CD4-positive, CD25-positive, alpha-beta regulatory T cell (primary cell): ENCODE measurements at regions not wholly inside any gene's neighbourhood (a gene's known extent, or its start where the extent isn't known, plus 50 kb on each side); places are given as distances from the start of the nearest gene placed in this dataset.

Experiments used
- ATAC-seq, 2 donors: fragments of 150-1000 bp; cut with Tn5 transposase; one replicate each; pipeline ENCODE4 v1.10.0; 2021; ENCODE audit warnings: low read depth in 2 of 2, moderate number of reproducible peaks in 2 of 2, moderate library complexity in 1 of 2
- DNase-seq, 3 donors: peaks; one replicate each; pipeline versions ENCODE4 v3.0.0 to v3.0.0-alpha.2; 2012 to 2022; ENCODE audit warnings: mixed read lengths in 1 of 3
- H3K27ac ChIP-seq: one replicate; pipeline ENCODE4 v1.7.0; 2013; ENCODE audit warnings: mild to moderate bottlenecking, low read length; ENCODE audit not compliant: insufficient read depth, poor library complexity, severe bottlenecking
- H3K27me3 ChIP-seq: one replicate; pipeline ENCODE4 v1.7.0; 2013; ENCODE audit warnings: low read length; ENCODE audit not compliant: control insufficient read depth, insufficient read depth
- H3K36me3 ChIP-seq: one replicate; pipeline ENCODE4 v1.7.0; 2013; ENCODE audit warnings: mild to moderate bottlenecking, low read length, moderate library complexity; ENCODE audit not compliant: control insufficient read depth, insufficient read depth
- H3K4me1 ChIP-seq: 2 replicates; pipeline ENCODE4 v1.7.0; 2013; ENCODE audit warnings: mild to moderate bottlenecking, low read length; ENCODE audit not compliant: insufficient read depth, control insufficient read depth, poor library complexity, severe bottlenecking
- H3K4me3 ChIP-seq: one replicate; pipeline ENCODE4 v1.7.0; 2013; ENCODE audit warnings: low read depth, mild to moderate bottlenecking, low read length, moderate library complexity
- H3K9me3 ChIP-seq, 2 experiments: 1 replicate in 1 of 2; 2 replicates in 1 of 2; pipeline ENCODE4 v1.7.0; 2013; ENCODE audit warnings: low read length in 2 of 2, mild to moderate bottlenecking in 1 of 2, moderate library complexity in 1 of 2; ENCODE audit not compliant: control insufficient read depth in 2 of 2
- H3K27ac Mint-ChIP-seq, 3 donors: one replicate each; pipeline ENCODE4 v1.8.0; 2020 to 2022; ENCODE audit warnings: mild to moderate bottlenecking in 3 of 3, mixed read lengths in 3 of 3, moderate library complexity in 2 of 3
- H3K27me3 Mint-ChIP-seq: one replicate; pipeline ENCODE4 v1.8.0; 2022; ENCODE audit warnings: mild to moderate bottlenecking, mixed read lengths
- H3K36me3 Mint-ChIP-seq: one replicate; pipeline ENCODE4 v1.8.0; 2020; ENCODE audit warnings: mixed read lengths
- H3K4me1 Mint-ChIP-seq, 4 donors: one replicate each; pipeline ENCODE4 v1.8.0; 2020 to 2022; ENCODE audit warnings: mixed read lengths in 4 of 4, mild to moderate bottlenecking in 1 of 4
- H3K4me3 Mint-ChIP-seq, 4 donors: one replicate each; pipeline ENCODE4 v1.8.0; 2020 to 2022; ENCODE audit warnings: mild to moderate bottlenecking in 4 of 4, mixed read lengths in 4 of 4, moderate library complexity in 3 of 4
- H3K9me3 Mint-ChIP-seq, 7 donors: one replicate each; pipeline ENCODE4 v1.8.0; 2020 to 2022; ENCODE audit warnings: mixed read lengths in 7 of 7, mild to moderate bottlenecking in 3 of 7, moderate library complexity in 2 of 7

- H3K9me3 Mint-ChIP-seq = peaks cover 0 to 6% (median 3%) of the 10 kb centered on the region in 7 donors
- no peaks in the 10 kb centered on the region for H3K4me1 ChIP-seq
- ATAC-seq (no peak), DNase-seq (no peak)
- no peaks in the 10 kb centered on the region for H3K36me3 ChIP-seq
- no peaks in the 10 kb centered on the region for H3K9me3 ChIP-seq
- H3K27ac Mint-ChIP-seq = no peak overlapping the region
- H3K36me3 Mint-ChIP-seq = no peaks in the 10 kb centered on the region
- no peak overlapping the region for H3K4me3 Mint-ChIP-seq
- H3K27me3 Mint-ChIP-seq = no peaks in the 10 kb centered on the region
- H3K27ac ChIP-seq = no peak overlapping the region
- H3K4me1 Mint-ChIP-seq = no peaks in the 10 kb centered on the region
- no peaks in the 10 kb centered on the region for H3K27me3 ChIP-seq
- no peak overlapping the region for H3K4me3 ChIP-seq
Measured at GRCh38 chr6:9085709-9086070, 650.3 kb upstream of the SLC35B3 start.

- Mint-ChIP-seq H3K27ac (no peak overlapping the region), H3K4me1 (no peaks in the 10 kb centered on the region), H3K36me3 (no peaks in the 10 kb centered on the region), H3K9me3 (peaks cover 0 to 6% (median 3%) of the 10 kb centered on the region in 7 donors), H3K4me3 (peak overlapping the region in 1 of 4 donors; percentile 51), H3K27me3 (no peaks in the 10 kb centered on the region)
- DNase-seq = no peak
- Histone ChIP-seq H3K36me3 (no peaks in the 10 kb centered on the region), H3K4me1 (no peaks in the 10 kb centered on the region), H3K27me3 (no peaks in the 10 kb centered on the region), H3K9me3 (no peaks in the 10 kb centered on the region), H3K27ac (no peak overlapping the region), H3K4me3 (no peak overlapping the region)
- ATAC-seq = no peak
Measured at GRCh38 chr6:9085054-9085708, 649.8 kb upstream of the SLC35B3 start.

GRCh38 chr6:9083108-9083507, 647.8 kb upstream of the SLC35B3 start:
- H3K9me3 Mint-ChIP-seq = peaks cover 0 to 8% (median 1%) of the 10 kb centered on the region in 7 donors
- H3K4me3 Mint-ChIP-seq = no peak overlapping the region
- DNase-seq = no peak

GRCh38 chr6:9066726-9067125, 631.4 kb upstream of the SLC35B3 start:
- Histone ChIP-seq H3K27ac (no peak overlapping the region), H3K36me3 (no peaks in the 10 kb centered on the region), H3K9me3 (no peaks in the 10 kb centered on the region), H3K4me1 (no peaks in the 10 kb centered on the region), H3K27me3 (no peaks in the 10 kb centered on the region), H3K4me3 (no peak overlapping the region)
- DNase-seq (no peak), ATAC-seq (no peak)
- Mint-ChIP-seq H3K36me3 (no peaks in the 10 kb centered on the region), H3K27me3 (peaks cover 4% of the 10 kb centered on the region), H3K9me3 (peaks cover 0 to 6% (median 4%) of the 10 kb centered on the region in 7 donors), H3K4me1 (no peaks in the 10 kb centered on the region), H3K4me3 (no peak overlapping the region), H3K27ac (no peak overlapping the region)

More at GRCh38 chr6:9083108-9083507, 647.8 kb upstream of the SLC35B3 start:
- ATAC-seq = no peak
- H3K36me3 Mint-ChIP-seq = no peaks in the 10 kb centered on the region
- H3K27ac Mint-ChIP-seq = no peak overlapping the region
- H3K4me1 Mint-ChIP-seq = no peaks in the 10 kb centered on the region
- no peaks in the 10 kb centered on the region for H3K27me3 ChIP-seq
- no peak overlapping the region for H3K27ac ChIP-seq
- H3K36me3 ChIP-seq = no peaks in the 10 kb centered on the region
- H3K4me1 ChIP-seq = no peaks in the 10 kb centered on the region
- no peaks in the 10 kb centered on the region for H3K9me3 ChIP-seq
- H3K27me3 Mint-ChIP-seq = no peaks in the 10 kb centered on the region
- H3K4me3 ChIP-seq = no peak overlapping the region

- Mint-ChIP-seq H3K27me3 (peaks cover 4% of the 10 kb centered on the region), H3K36me3 (no peaks in the 10 kb centered on the region), H3K27ac (no peak overlapping the region), H3K9me3 (peaks cover 1 to 7% (median 4%) of the 10 kb centered on the region in 7 donors), H3K4me3 (no peak overlapping the region), H3K4me1 (no peaks in the 10 kb centered on the region)
- no peaks in the 10 kb centered on the region for H3K9me3 ChIP-seq
- no peak overlapping the region for H3K27ac ChIP-seq
- no peaks in the 10 kb centered on the region for H3K4me1 ChIP-seq
- no peak for DNase-seq
- H3K27me3 ChIP-seq = no peaks in the 10 kb centered on the region
- no peaks in the 10 kb centered on the region for H3K36me3 ChIP-seq
- no peak for ATAC-seq
- H3K4me3 ChIP-seq = no peak overlapping the region
Measured at GRCh38 chr6:9064156-9064555, 628.8 kb upstream of the SLC35B3 start.

- Mint-ChIP-seq H3K27ac (no peak overlapping the region), H3K4me1 (no peaks in the 10 kb centered on the region), H3K36me3 (no peaks in the 10 kb centered on the region), H3K4me3 (no peak overlapping the region), H3K9me3 (peaks cover 1 to 7% (median 5%) of the 10 kb centered on the region in 7 donors), H3K27me3 (peaks cover 4% of the 10 kb centered on the region)
- Histone ChIP-seq H3K27me3 (no peaks in the 10 kb centered on the region), H3K4me1 (no peaks in the 10 kb centered on the region), H3K36me3 (no peaks in the 10 kb centered on the region), H3K27ac (no peak overlapping the region), H3K4me3 (no peak overlapping the region), H3K9me3 (no peaks in the 10 kb centered on the region)
- no peak for DNase-seq
- ATAC-seq = no peak
Measured at GRCh38 chr6:9062596-9062995, 627.3 kb upstream of the SLC35B3 start.

GRCh38 chr6:9057937-9058336, 622.6 kb upstream of the SLC35B3 start:
- H3K36me3 ChIP-seq = no peaks in the 10 kb centered on the region
- H3K27ac ChIP-seq = no peak overlapping the region
- H3K27ac Mint-ChIP-seq = no peak overlapping the region
- no peak overlapping the region for H3K4me3 ChIP-seq
- H3K9me3 ChIP-seq = no peaks in the 10 kb centered on the region
- ATAC-seq (no peak), DNase-seq (no peak)
- H3K4me1 Mint-ChIP-seq = no peaks in the 10 kb centered on the region
- H3K4me3 Mint-ChIP-seq = no peak overlapping the region
- no peaks in the 10 kb centered on the region for H3K4me1 ChIP-seq
- H3K36me3 Mint-ChIP-seq = no peaks in the 10 kb centered on the region
- H3K27me3 Mint-ChIP-seq = no peaks in the 10 kb centered on the region
- H3K9me3 Mint-ChIP-seq = peaks cover 0 to 12% (median 2%) of the 10 kb centered on the region in 7 donors
- H3K27me3 ChIP-seq = no peaks in the 10 kb centered on the region

- no peak overlapping the region for H3K27ac ChIP-seq
- H3K4me1 ChIP-seq = no peaks in the 10 kb centered on the region
- ATAC-seq = no peak
- no peaks in the 10 kb centered on the region for H3K36me3 Mint-ChIP-seq
- no peak for DNase-seq
- no peaks in the 10 kb centered on the region for H3K27me3 Mint-ChIP-seq
- H3K27me3 ChIP-seq = no peaks in the 10 kb centered on the region
- H3K4me1 Mint-ChIP-seq = no peaks in the 10 kb centered on the region
- H3K4me3 Mint-ChIP-seq = no peak overlapping the region
- peaks cover 0 to 12% (median 4%) of the 10 kb centered on the region in 7 donors for H3K9me3 Mint-ChIP-seq
- H3K36me3 ChIP-seq = no peaks in the 10 kb centered on the region
- no peak overlapping the region for H3K27ac Mint-ChIP-seq
- no peak overlapping the region for H3K4me3 ChIP-seq
- H3K9me3 ChIP-seq = no peaks in the 10 kb centered on the region
Measured at GRCh38 chr6:9056556-9056955, 621.2 kb upstream of the SLC35B3 start.
